Natural killer cell (primary cell): ENCODE measurements at regions not wholly inside any gene's neighbourhood (a gene's known extent, or its start where the extent isn't known, plus 50 kb on each side); places are given as distances from the start of the nearest gene placed in this dataset.

ENCODE experiments used
- ATAC-seq, 3 donors: fragments of 150-1000 bp in 2 of 3; fragments of 200-7000 bp in 1 of 3; cut with Tn5 transposase; 1 replicate in 1 of 3; 2 replicates in 2 of 3; pipeline ENCODE4 v1.10.0; 2021; ENCODE audit warnings: mild to moderate bottlenecking in 2 of 3, moderate library complexity in 2 of 3
- DNase-seq, 2 donors: peaks; one replicate each; pipeline versions ENCODE4 v3.0.0 to v3.0.0-alpha.2; 2013 to 2021; ENCODE audit warnings: mixed read lengths in 1 of 2
- H3K27ac ChIP-seq: one replicate; pipeline ENCODE4 v1.5.1; 2013; ENCODE audit warnings: mild to moderate bottlenecking, low read length
- H3K27me3 ChIP-seq: one replicate; pipeline ENCODE4 v1.6.1; 2013; ENCODE audit warnings: low read length; ENCODE audit not compliant: control insufficient read depth, insufficient read depth
- H3K36me3 ChIP-seq: one replicate; pipeline ENCODE4 v1.6.1; 2013; ENCODE audit warnings: low read length; ENCODE audit not compliant: control insufficient read depth, insufficient read depth
- H3K4me1 ChIP-seq: one replicate; pipeline ENCODE4 v1.6.1; 2013; ENCODE audit warnings: low read length; ENCODE audit not compliant: control insufficient read depth, insufficient read depth
- H3K4me3 ChIP-seq: one replicate; pipeline ENCODE4 v1.5.1; 2013; ENCODE audit warnings: low read length
- H3K9me3 ChIP-seq: one replicate; pipeline ENCODE4 v1.6.1; 2013; ENCODE audit warnings: low read length; ENCODE audit not compliant: control insufficient read depth, insufficient read depth
- H3K27ac Mint-ChIP-seq, 2 donors: one replicate each; pipeline ENCODE4 v1.8.0; 2022; ENCODE audit warnings: mild to moderate bottlenecking in 2 of 2, mixed read lengths in 2 of 2, moderate library complexity in 1 of 2
- H3K27me3 Mint-ChIP-seq, 2 donors: one replicate each; pipeline ENCODE4 v1.8.0; 2022; ENCODE audit warnings: low read depth in 2 of 2, mixed read lengths in 2 of 2
- H3K36me3 Mint-ChIP-seq: one replicate; pipeline ENCODE4 v1.8.0; 2022; ENCODE audit warnings: mixed read lengths
- H3K4me1 Mint-ChIP-seq, 2 donors: one replicate each; pipeline ENCODE4 v1.8.0; 2022; ENCODE audit warnings: mixed read lengths in 2 of 2
- H3K4me3 Mint-ChIP-seq: one replicate; pipeline ENCODE4 v1.8.0; 2022; ENCODE audit warnings: mild to moderate bottlenecking, moderate library complexity, mixed read lengths
- H3K9me3 Mint-ChIP-seq, 2 donors: one replicate each; pipeline ENCODE4 v1.8.0; 2022; ENCODE audit warnings: mixed read lengths in 2 of 2
- CTCF ChIP-seq: fragments of 200-600 bp; IDR thresholded peaks from one replicate; pipeline ENCODE4 v1.8.0; 2022; ENCODE audit warnings: antibody characterized with exemption
- WGBS: methylation state at CpG from one replicate; pipeline ENCODE4 v1.1.7; 2013; ENCODE audit warnings: missing lambda C conversion rate; ENCODE audit not compliant: insufficient coverage; 5-methylcytosine and 5-hydroxymethylcytosine counted together
- intact Hi-C: fragments of 100-400 bp; cut with micrococcal nuclease; formaldehyde crosslinking; loops from one replicate; pipeline ENCODE4 v1.14.2; 2022

GRCh38 chr3:157876556-157876955 lies 229.7 kb downstream of the SHOX2 start:
- peaks cover 2 to 4% of the 10 kb centered on the region in 2 donors for H3K9me3 Mint-ChIP-seq
- intact Hi-C loops = no loop called here
- no peaks in the 10 kb centered on the region for H3K36me3 ChIP-seq
- no peaks in the 10 kb centered on the region for H3K36me3 Mint-ChIP-seq
- ATAC-seq = no peak
- peaks cover 5% of the 10 kb centered on the region for H3K9me3 ChIP-seq
- H3K27ac Mint-ChIP-seq = no peak overlapping the region
- no peak overlapping the region for H3K4me3 ChIP-seq
- H3K27me3 Mint-ChIP-seq = no peaks in the 10 kb centered on the region
- no peaks in the 10 kb centered on the region for H3K4me1 ChIP-seq
- DNase-seq = no peak
- H3K4me3 Mint-ChIP-seq = no peak overlapping the region
- no peak for TF ChIP-seq CTCF
- no peak overlapping the region for H3K27ac ChIP-seq
- H3K4me1 Mint-ChIP-seq = no peaks in the 10 kb centered on the region
- WGBS = 57% methylated on average over 1 of the region's 2 CpGs
- no peaks in the 10 kb centered on the region for H3K27me3 ChIP-seq

- intact Hi-C loops = no loop called here
- no peak overlapping the region for H3K4me3 Mint-ChIP-seq
- 43% methylated on average over 1 of the region's 1 CpG for WGBS
- H3K27me3 ChIP-seq = no peaks in the 10 kb centered on the region
- H3K36me3 ChIP-seq = no peaks in the 10 kb centered on the region
- no peaks in the 10 kb centered on the region for H3K36me3 Mint-ChIP-seq
- no peak for ATAC-seq
- H3K27ac ChIP-seq = no peak overlapping the region
- no peak overlapping the region for H3K4me3 ChIP-seq
- H3K4me1 Mint-ChIP-seq = no peaks in the 10 kb centered on the region
- no peaks in the 10 kb centered on the region for H3K4me1 ChIP-seq
- no peak for TF ChIP-seq CTCF
- no peak for DNase-seq
- H3K9me3 ChIP-seq = no peaks in the 10 kb centered on the region
- no peak overlapping the region for H3K27ac Mint-ChIP-seq
- no peaks in the 10 kb centered on the region for H3K9me3 Mint-ChIP-seq
- H3K27me3 Mint-ChIP-seq = no peaks in the 10 kb centered on the region
These were observed 233.3 kb downstream of the SHOX2 start for GRCh38 chr3:157872902-157873301.

- Mint-ChIP-seq H3K9me3 (no peaks in the 10 kb centered on the region), H3K36me3 (no peaks in the 10 kb centered on the region), H3K27ac (no peak overlapping the region), H3K27me3 (no peaks in the 10 kb centered on the region), H3K4me1 (no peaks in the 10 kb centered on the region), H3K4me3 (no peak overlapping the region)
- DNase-seq (no peak), ATAC-seq (no peak)
- Histone ChIP-seq H3K4me3 (no peak overlapping the region), H3K9me3 (no peaks in the 10 kb centered on the region), H3K27me3 (no peaks in the 10 kb centered on the region), H3K36me3 (no peaks in the 10 kb centered on the region), H3K4me1 (no peaks in the 10 kb centered on the region), H3K27ac (no peak overlapping the region)
- WGBS = no CpG with 5 or more reads among the region's 3 CpGs
- TF ChIP-seq CTCF = no peak
- intact Hi-C loops = no loop called here
These were observed 234.3 kb downstream of the SHOX2 start for GRCh38 chr3:157871838-157872460.

GRCh38 chr3:157871248-157871647 lies 235.0 kb downstream of the SHOX2 start:
- WGBS = 95% methylated on average over 6 of the region's 7 CpGs
- H3K4me3 ChIP-seq = no peak overlapping the region
- H3K27ac Mint-ChIP-seq = no peak overlapping the region
- H3K27ac ChIP-seq = no peak overlapping the region
- H3K27me3 Mint-ChIP-seq = no peaks in the 10 kb centered on the region
- no peaks in the 10 kb centered on the region for H3K36me3 Mint-ChIP-seq
- no peaks in the 10 kb centered on the region for H3K27me3 ChIP-seq
- no peak overlapping the region for H3K4me3 Mint-ChIP-seq
- H3K9me3 ChIP-seq = no peaks in the 10 kb centered on the region
- H3K4me1 ChIP-seq = no peaks in the 10 kb centered on the region
- no peaks in the 10 kb centered on the region for H3K36me3 ChIP-seq
- H3K9me3 Mint-ChIP-seq = no peaks in the 10 kb centered on the region
- ATAC-seq (no peak), DNase-seq (no peak)
- no peak for TF ChIP-seq CTCF
- H3K4me1 Mint-ChIP-seq = no peaks in the 10 kb centered on the region
- intact Hi-C loops = no loop called here
